HAP-1 (cell line): ENCODE measurements at regions not wholly inside any gene's neighbourhood (a gene's known extent, or its start where the extent isn't known, plus 50 kb on each side); places are given as distances from the start of the nearest gene placed in this dataset.
"Not testable (repeated sequence)": the region's sequence is repeated elsewhere in the genome, so short reads cannot be mapped to it uniquely, and the experiment has no call there.

Source experiments
- DNase-seq, 2 experiments: peaks; one replicate each; pipeline ENCODE4 v3.0.0-alpha.2; 2016 to 2020; ENCODE audit warnings: low spot score in 2 of 2
- H3K27me3 ChIP-seq: fragments of 250-450 bp; sonication (Bioruptor Pico); 2 replicates; pipeline ENCODE4 v1.5.1; 2020; ENCODE audit warnings: low read depth, mild to moderate bottlenecking, moderate library complexity
- H3K36me3 ChIP-seq: fragments of 250-450 bp; sonication (Bioruptor Pico); replicated peaks from 2 replicates; pipeline ENCODE4 v1.5.1; 2020; ENCODE audit warnings: mild to moderate bottlenecking
- H3K4me1 ChIP-seq: fragments of 250-450 bp; sonication (Bioruptor Pico); 2 replicates; pipeline ENCODE4 v1.5.1; 2020; ENCODE audit warnings: mild to moderate bottlenecking
- H3K4me3 ChIP-seq: fragments of 250-450 bp; sonication (Bioruptor Pico); 2 replicates; pipeline ENCODE4 v1.5.1; 2020; ENCODE audit warnings: mild to moderate bottlenecking, moderate library complexity
- H3K9me3 ChIP-seq: fragments of 250-450 bp; sonication (Bioruptor Pico); 2 replicates; pipeline ENCODE4 v1.5.1; 2020; ENCODE audit warnings: mild to moderate bottlenecking, moderate library complexity
- in situ Hi-C: fragments of 300-500 bp; cut with MboI; formaldehyde crosslinking; loops from 3 replicates; pipeline ENCODE4 v1.14.3; 2020; ENCODE audit warnings: low sequenced_read_pairs, inconsistent platforms, mixed read lengths

- in situ Hi-C loops, result no loop called here
These were observed 393.4 kb downstream of the TFEC start for GRCh38 chr7:115637128-115637527.

GRCh38 chr7:115635876-115636275 is 394.7 kb downstream of the TFEC start:
- no peaks in the 10 kb centered on the region for H3K36me3 ChIP-seq

More at GRCh38 chr7:115637128-115637527, 393.4 kb downstream of the TFEC start:
- Histone ChIP-seq H3K4me3 (no peak overlapping the region), H3K27me3 (no peaks in the 10 kb centered on the region), H3K4me1 (no peaks in the 10 kb centered on the region), H3K9me3 (no peaks in the 10 kb centered on the region), H3K36me3 (no peaks in the 10 kb centered on the region)
- DNase-seq, result no peak

GRCh38 chr7:115635376-115635775 is 395.2 kb downstream of the TFEC start:
- H3K4me1 ChIP-seq, result no peaks in the 10 kb centered on the region
- in situ Hi-C loops, result no loop called here
- H3K27me3 ChIP-seq, result no peaks in the 10 kb centered on the region

More at GRCh38 chr7:115635876-115636275, 394.7 kb downstream of the TFEC start:
- DNase-seq, result no peak
- Histone ChIP-seq H3K9me3 (no peaks in the 10 kb centered on the region), H3K4me3 (no peak overlapping the region), H3K4me1 (no peaks in the 10 kb centered on the region), H3K27me3 (no peaks in the 10 kb centered on the region)
- in situ Hi-C loops, result no loop called here

GRCh38 chr7:115634633-115635032 is 395.9 kb downstream of the TFEC start:
- no peaks in the 10 kb centered on the region for H3K27me3 ChIP-seq
- no peak overlapping the region for H3K4me3 ChIP-seq
- no peaks in the 10 kb centered on the region for H3K9me3 ChIP-seq
- H3K4me1 ChIP-seq, result no peaks in the 10 kb centered on the region
- DNase-seq, result no peak
- H3K36me3 ChIP-seq, result no peaks in the 10 kb centered on the region
- in situ Hi-C loops, result no loop called here

More at GRCh38 chr7:115635376-115635775, 395.2 kb downstream of the TFEC start:
- DNase-seq, result no peak
- Histone ChIP-seq H3K4me3 (no peak overlapping the region), H3K9me3 (no peaks in the 10 kb centered on the region), H3K36me3 (no peaks in the 10 kb centered on the region)

- no peaks in the 10 kb centered on the region for H3K9me3 ChIP-seq
These were observed 397.9 kb downstream of the TFEC start for GRCh38 chr7:115632636-115633035.

GRCh38 chr7:115631782-115632181 is 398.8 kb downstream of the TFEC start:
- no peak overlapping the region for H3K4me3 ChIP-seq
- H3K27me3 ChIP-seq, result no peaks in the 10 kb centered on the region
- no peaks in the 10 kb centered on the region for H3K4me1 ChIP-seq
- H3K36me3 ChIP-seq, result no peaks in the 10 kb centered on the region
- in situ Hi-C loops, result no loop called here
- no peaks in the 10 kb centered on the region for H3K9me3 ChIP-seq
- no peak for DNase-seq

More at GRCh38 chr7:115632636-115633035, 397.9 kb downstream of the TFEC start:
- Histone ChIP-seq H3K36me3 (no peaks in the 10 kb centered on the region), H3K4me1 (no peaks in the 10 kb centered on the region), H3K4me3 (no peak overlapping the region), H3K27me3 (no peaks in the 10 kb centered on the region)
- in situ Hi-C loops, result no loop called here
- no peak for DNase-seq

GRCh38 chr7:115630049-115630448 is 400.5 kb downstream of the TFEC start:
- H3K4me3 ChIP-seq, result no peak overlapping the region
- no peaks in the 10 kb centered on the region for H3K9me3 ChIP-seq
- H3K27me3 ChIP-seq, result no peaks in the 10 kb centered on the region
- DNase-seq, result no peak
- H3K36me3 ChIP-seq, result no peaks in the 10 kb centered on the region
- in situ Hi-C loops, result no loop called here
- no peaks in the 10 kb centered on the region for H3K4me1 ChIP-seq

GRCh38 chr7:115618676-115619075 is 411.9 kb downstream of the TFEC start:
- DNase-seq, result no peak
- Histone ChIP-seq H3K9me3 (no peaks in the 10 kb centered on the region), H3K4me1 (no peaks in the 10 kb centered on the region), H3K27me3 (no peaks in the 10 kb centered on the region), H3K4me3 (no peak overlapping the region), H3K36me3 (no peaks in the 10 kb centered on the region)
- in situ Hi-C loops, result no loop called here

GRCh38 chr7:115613836-115614235 is 416.7 kb downstream of the TFEC start:
- H3K27me3 ChIP-seq, result no peaks in the 10 kb centered on the region
- no peaks in the 10 kb centered on the region for H3K4me1 ChIP-seq
- in situ Hi-C loops, result no loop called here
- no peak overlapping the region for H3K4me3 ChIP-seq
- DNase-seq, result no peak
- H3K9me3 ChIP-seq, result no peaks in the 10 kb centered on the region
- no peaks in the 10 kb centered on the region for H3K36me3 ChIP-seq

GRCh38 chr7:115603416-115603815 is 427.1 kb downstream of the TFEC start:
- in situ Hi-C loops, result no loop called here
- Histone ChIP-seq H3K27me3 (no peaks in the 10 kb centered on the region), H3K4me3 (no peak overlapping the region), H3K9me3 (no peaks in the 10 kb centered on the region), H3K4me1 (no peaks in the 10 kb centered on the region), H3K36me3 (no peaks in the 10 kb centered on the region)
- peak; percentile 3 to 33 for DNase-seq

- H3K27me3 ChIP-seq, result no peaks in the 10 kb centered on the region
These were observed 430.4 kb downstream of the TFEC start for GRCh38 chr7:115600207-115600606.

GRCh38 chr7:115599184-115599583 is 431.4 kb downstream of the TFEC start:
- H3K4me1 ChIP-seq, DNase-seq, H3K36me3 ChIP-seq, H3K4me3 ChIP-seq, in situ Hi-C loops, H3K27me3 ChIP-seq, H3K9me3 ChIP-seq: not testable (repeated sequence)

More at GRCh38 chr7:115600207-115600606, 430.4 kb downstream of the TFEC start:
- Histone ChIP-seq H3K4me3 (no peak overlapping the region), H3K9me3 (no peaks in the 10 kb centered on the region), H3K4me1 (no peaks in the 10 kb centered on the region), H3K36me3 (no peaks in the 10 kb centered on the region)
- in situ Hi-C loops, result no loop called here
- no peak for DNase-seq

- H3K27me3 ChIP-seq, in situ Hi-C loops, H3K9me3 ChIP-seq, H3K4me1 ChIP-seq, H3K4me3 ChIP-seq, DNase-seq, H3K36me3 ChIP-seq: not testable (repeated sequence)
These were observed 433.3 kb downstream of the TFEC start for GRCh38 chr7:115597220-115597619.

- H3K36me3 ChIP-seq, result no peaks in the 10 kb centered on the region
These were observed 437.5 kb downstream of the TFEC start for GRCh38 chr7:115593111-115593510.

GRCh38 chr7:115585015-115585718 is 445.4 kb downstream of the TFEC start:
- in situ Hi-C loops, result no loop called here

More at GRCh38 chr7:115593111-115593510, 437.5 kb downstream of the TFEC start:
- in situ Hi-C loops, result no loop called here
- Histone ChIP-seq H3K9me3 (no peaks in the 10 kb centered on the region), H3K4me1 (no peaks in the 10 kb centered on the region), H3K27me3 (no peaks in the 10 kb centered on the region), H3K4me3 (no peak overlapping the region)
- no peak for DNase-seq

More at GRCh38 chr7:115585015-115585718, 445.4 kb downstream of the TFEC start:
- Histone ChIP-seq H3K4me3 (no peak overlapping the region), H3K4me1 (no peaks in the 10 kb centered on the region), H3K27me3 (no peaks in the 10 kb centered on the region), H3K9me3 (no peaks in the 10 kb centered on the region), H3K36me3 (no peaks in the 10 kb centered on the region)
- no peak for DNase-seq
